ENCODE measurements at regions not wholly inside any gene's neighbourhood (a gene's known extent, or its start where the extent isn't known, plus 50 kb on each side); places are given as distances from the start of the nearest gene placed in this dataset.

GRCh38 chr15:57866149-57866736, 159.7 kb downstream of the POLR2M start:
- Histone ChIP-seq H3K27me3 (ENCODE audit: insufficient read depth, low read depth, low read length) (no peaks in the 10 kb centered on the region), H3K9ac (ENCODE audit: low read length) (no peak overlapping the region), H3K27ac (ENCODE audit: low read length) (no peak overlapping the region), H3K9me2 (ENCODE audit: insufficient read depth, low read length) (no peaks in the 10 kb centered on the region), H3K36me3 (ENCODE audit: insufficient read depth, low read length) (no peaks in the 10 kb centered on the region), H4K20me1 (ENCODE audit: insufficient read depth) (no peaks in the 10 kb centered on the region), H3K9me3 (ENCODE audit: low read length) (no peaks in the 10 kb centered on the region), H3F3A (ENCODE audit: insufficient read depth, low read length, poor library complexity, severe bottlenecking) (no peaks in the 10 kb centered on the region), H3K4me3 (ENCODE audit: low read length) (no peak overlapping the region), H3K4me2 (ENCODE audit: low read length) (no peak overlapping the region), H2AFZ (ENCODE audit: low read depth, low read length) (no peak overlapping the region), H3K79me2 (replicated peaks; ENCODE audit: insufficient read depth, low read length) (no peaks in the 10 kb centered on the region)
- TF ChIP-seq SMC3 (conservative IDR thresholded peaks at IDR 0.05; ENCODE audit: poor library complexity): no peak
- no peak for TF ChIP-seq POLR2AphosphoS5 (IDR thresholded peaks at IDR 0.05)
- TF ChIP-seq CTCF (IDR thresholded peaks at IDR 0.05; ENCODE audit: poor library complexity, severe bottlenecking): no peak
- no peak for TF ChIP-seq RAD21 (conservative IDR thresholded peaks at IDR 0.05)
- no peak for TF ChIP-seq EZH2 (IDR thresholded peaks at IDR 0.05; ENCODE audit: borderline replicate concordance, insufficient read depth, low read length, poor library complexity, severe bottlenecking)
- TF ChIP-seq EP300 (conservative IDR thresholded peaks at IDR 0.05; ENCODE audit: poor library complexity, severe bottlenecking): no peak
- no peak for TF ChIP-seq REST (IDR thresholded peaks at IDR 0.05; ENCODE audit: borderline replicate concordance)
- TF ChIP-seq MXI1 (conservative IDR thresholded peaks at IDR 0.05; ENCODE audit: poor library complexity, severe bottlenecking): no peak
- no peak for TF ChIP-seq TAF1 (IDR thresholded peaks at IDR 0.05; ENCODE audit: low read depth)

- no peaks in the 10 kb centered on the region for H3K27me3 ChIP-seq (ENCODE audit: insufficient read depth, low read depth, low read length)
- no peaks in the 10 kb centered on the region for H3K9me2 ChIP-seq (ENCODE audit: insufficient read depth, low read length)
- H3K27ac ChIP-seq (ENCODE audit: low read length): no peak overlapping the region
- no peaks in the 10 kb centered on the region for H3K36me3 ChIP-seq (ENCODE audit: insufficient read depth, low read length)
- H3K9me3 ChIP-seq (ENCODE audit: low read length): no peaks in the 10 kb centered on the region
- H3K4me2 ChIP-seq (ENCODE audit: low read length): no peak overlapping the region
- H3K79me2 ChIP-seq (replicated peaks; ENCODE audit: insufficient read depth, low read length): no peaks in the 10 kb centered on the region
- H2AFZ ChIP-seq (ENCODE audit: low read depth, low read length): no peak overlapping the region
- TF ChIP-seq REST (IDR thresholded peaks at IDR 0.05; ENCODE audit: borderline replicate concordance) (no peak), TAF1 (IDR thresholded peaks at IDR 0.05; ENCODE audit: low read depth) (no peak), CTCF (IDR thresholded peaks at IDR 0.05; ENCODE audit: poor library complexity, severe bottlenecking) (no peak), SMC3 (conservative IDR thresholded peaks at IDR 0.05; ENCODE audit: poor library complexity) (no peak), MXI1 (conservative IDR thresholded peaks at IDR 0.05; ENCODE audit: poor library complexity, severe bottlenecking) (no peak), RAD21 (conservative IDR thresholded peaks at IDR 0.05) (no peak)
- H3K4me3 ChIP-seq (ENCODE audit: low read length): no peak overlapping the region
- no peak overlapping the region for H3K9ac ChIP-seq (ENCODE audit: low read length)
- no peaks in the 10 kb centered on the region for H4K20me1 ChIP-seq (ENCODE audit: insufficient read depth)
- no peaks in the 10 kb centered on the region for H3F3A ChIP-seq (ENCODE audit: insufficient read depth, low read length, poor library complexity, severe bottlenecking)
These were observed 161.7 kb downstream of the POLR2M start for GRCh38 chr15:57867970-57868798.
